H1 (cell line): ENCODE measurements at regions not wholly inside any gene's neighbourhood (a gene's known extent, or its start where the extent isn't known, plus 50 kb on each side); places are given as distances from the start of the nearest gene placed in this dataset.

Experiments used
- CTCF ChIA-PET: fragments of 300-600 bp; sonication (Branson Sonifier 250); formaldehyde crosslinking; loops from one replicate; lab custom pipeline; 2021; ENCODE audit not compliant: partially characterized antibody; lab: Charles Lee
- POLR2A ChIA-PET: fragments of 300-600 bp; sonication (Branson Sonifier 250); formaldehyde crosslinking; loops from one replicate; lab custom pipeline; 2021; ENCODE audit warnings: inconsistent platforms; ENCODE audit not compliant: partially characterized antibody; lab: Charles Lee
- DNase-seq, 2 experiments: peaks; one replicate each; pipeline versions ENCODE4 v3.0.0 to v3.0.0-alpha.2; 2010 to 2022; ENCODE audit warnings: low spot score in 2 of 2, low read depth in 1 of 2, mixed read lengths in 1 of 2
- FAIRE-seq: peaks from 2 replicates; lab custom pipeline; 2011; peaks lifted over from hg19 to GRCh38; lab: Jason Lieb, UNC
- H2AFZ ChIP-seq: 2 replicates; pipeline ENCODE4 v1.8.1; 2012; ENCODE audit warnings: low read length, inconsistent platforms
- H2AK5ac ChIP-seq: 2 replicates; pipeline ENCODE4 v1.6.1; 2013; ENCODE audit warnings: low read depth, low read length
- H2BK120ac ChIP-seq: replicated peaks from 2 replicates; pipeline ENCODE3; 2013; ENCODE audit warnings: low read depth, low read length, inconsistent platforms
- H2BK12ac ChIP-seq: 2 replicates; pipeline ENCODE4 v1.6.1; 2013; ENCODE audit warnings: low read depth, low read length
- H2BK15ac ChIP-seq: 2 replicates; pipeline ENCODE4 v1.6.1; 2013; ENCODE audit warnings: low read length
- H2BK20ac ChIP-seq: 2 replicates; pipeline ENCODE4 v1.6.1; 2013; ENCODE audit warnings: low read length
- H2BK5ac ChIP-seq: 2 replicates; pipeline ENCODE4 v1.6.1; 2013; ENCODE audit warnings: low read depth, low read length
- H3K14ac ChIP-seq: 2 replicates; pipeline ENCODE4 v1.6.1; 2013; ENCODE audit warnings: inconsistent platforms; ENCODE audit not compliant: insufficient read length
- H3K18ac ChIP-seq: 2 replicates; pipeline ENCODE4 v1.6.1; 2013; ENCODE audit warnings: low read length; ENCODE audit errors: extremely low read depth
- H3K23ac ChIP-seq: 2 replicates; pipeline ENCODE4 v1.6.1; 2013; ENCODE audit warnings: inconsistent platforms; ENCODE audit not compliant: insufficient read length
- H3K23me2 ChIP-seq: 2 replicates; pipeline ENCODE4 v1.6.1; 2013; ENCODE audit warnings: low read depth, low read length
- H3K27ac ChIP-seq: 2 replicates; pipeline ENCODE4 v1.6.1; 2011; ENCODE audit warnings: low read depth, low read length, inconsistent platforms
- H3K27me3 ChIP-seq, 4 experiments: replicated peaks in 1 of 4; 1 replicate in 1 of 4; 2 replicates in 3 of 4; pipeline versions ENCODE4 v1.6.1 to v1.8.1; 2011 to 2013; ENCODE audit warnings: low read length in 3 of 4, mild to moderate bottlenecking in 3 of 4, inconsistent platforms in 2 of 4, mixed read lengths in 2 of 4, moderate library complexity in 1 of 4; ENCODE audit not compliant: control insufficient read depth in 3 of 4, insufficient read depth in 3 of 4; ENCODE audit errors: extremely low read depth in 1 of 4
- H3K36me3 ChIP-seq, 4 experiments: 2 replicates each; pipeline versions ENCODE4 v1.6.1 to v1.8.1; 2011 to 2013; ENCODE audit warnings: mild to moderate bottlenecking in 4 of 4, low read length in 3 of 4, moderate library complexity in 2 of 4, control low read depth in 1 of 4, inconsistent platforms in 1 of 4; ENCODE audit not compliant: insufficient read depth in 4 of 4, control insufficient read depth in 2 of 4
- H3K4ac ChIP-seq: replicated peaks from 2 replicates; pipeline ENCODE3; 2013; ENCODE audit warnings: low read length, low read depth, mixed read lengths, inconsistent platforms; ENCODE audit not compliant: insufficient read length
- H3K4me1 ChIP-seq, 4 experiments: replicated peaks in 1 of 4; 1 replicate in 1 of 4; 2 replicates in 3 of 4; pipeline versions ENCODE4 v1.6.1 to v1.8.1; 2011 to 2013; ENCODE audit warnings: low read length in 3 of 4, inconsistent platforms in 2 of 4, mixed read lengths in 1 of 4; ENCODE audit not compliant: insufficient read depth in 4 of 4, control insufficient read depth in 3 of 4
- H3K4me2 ChIP-seq, 2 experiments: 2 replicates each; pipeline versions ENCODE4 v1.6.1 to v1.8.1; 2011 to 2013; ENCODE audit warnings: low read depth in 2 of 2, low read length in 2 of 2, control low read depth in 1 of 2, inconsistent platforms in 1 of 2, mild to moderate bottlenecking in 1 of 2; ENCODE audit not compliant: insufficient read depth in 1 of 2
- H3K4me3 ChIP-seq, 4 experiments: fragments of 200-600, 300-600 bp in 1 of 4; sonication (generic), shearing (Covaris generic), sonication (Bioruptor Twin) in 1 of 4; 2 replicates each; pipeline versions ENCODE4 v1.5.1 to v1.8.1; 2011 to 2016; ENCODE audit warnings: low read length in 4 of 4, low read depth in 3 of 4, control low read depth in 2 of 4, inconsistent platforms in 2 of 4, mild to moderate bottlenecking in 2 of 4, mixed read lengths in 1 of 4, moderate library complexity in 1 of 4; ENCODE audit not compliant: insufficient read depth in 2 of 4; ENCODE audit errors: extremely low read depth in 1 of 4
- H3K56ac ChIP-seq: replicated peaks from 2 replicates; pipeline ENCODE3; 2013; ENCODE audit warnings: low read depth, mild to moderate bottlenecking, mixed read lengths, low read length, inconsistent platforms; ENCODE audit not compliant: insufficient read length
- H3K79me1 ChIP-seq: 2 replicates; pipeline ENCODE4 v1.6.1; 2013; ENCODE audit warnings: low read depth, low read length, control low read depth
- H3K79me2 ChIP-seq, 2 experiments: 2 replicates each; pipeline versions ENCODE4 v1.6.1 to v1.8.1; 2012 to 2013; ENCODE audit warnings: low read length in 2 of 2, mild to moderate bottlenecking in 2 of 2, inconsistent platforms in 1 of 2; ENCODE audit not compliant: insufficient read depth in 2 of 2, control insufficient read depth in 1 of 2
- H3K9ac ChIP-seq, 4 experiments: replicated peaks in 1 of 4; 1 replicate in 1 of 4; 2 replicates in 3 of 4; pipeline versions ENCODE4 v1.6.1 to v1.8.1; 2011 to 2013; ENCODE audit warnings: low read depth in 3 of 4, low read length in 3 of 4, control low read depth in 2 of 4, mild to moderate bottlenecking in 2 of 4, moderate library complexity in 2 of 4, inconsistent platforms in 1 of 4; ENCODE audit errors: extremely low read depth in 1 of 4
- H3K9me3 ChIP-seq, 2 experiments: 2 replicates each; pipeline versions ENCODE4 v1.6.1 to v1.8.1; 2012 to 2013; ENCODE audit warnings: mild to moderate bottlenecking in 2 of 2, moderate library complexity in 2 of 2, control low read depth in 1 of 2, inconsistent platforms in 1 of 2, low read depth in 1 of 2, low read length in 1 of 2, mixed read lengths in 1 of 2; ENCODE audit not compliant: insufficient read depth in 2 of 2
- H4K20me1 ChIP-seq, 2 experiments: replicated peaks in 1 of 2; 2 replicates each; pipeline versions ENCODE3 to v1.8.1; 2011 to 2013; ENCODE audit warnings: inconsistent platforms in 2 of 2, low read length in 2 of 2, mild to moderate bottlenecking in 1 of 2; ENCODE audit not compliant: insufficient read depth in 2 of 2, control insufficient read depth in 1 of 2
- H4K5ac ChIP-seq: 2 replicates; pipeline ENCODE4 v1.6.1; 2013; ENCODE audit warnings: low read length, low read depth, mixed read lengths, inconsistent platforms; ENCODE audit not compliant: insufficient read length
- H4K8ac ChIP-seq: 2 replicates; pipeline ENCODE4 v1.8.0; 2013; ENCODE audit warnings: mild to moderate bottlenecking, moderate library complexity, low read length, inconsistent platforms; ENCODE audit not compliant: insufficient read depth; ENCODE audit errors: extremely low read depth
- H4K91ac ChIP-seq: replicated peaks from 2 replicates; pipeline ENCODE3; 2013; ENCODE audit warnings: low read length, mixed read lengths, inconsistent platforms; ENCODE audit not compliant: insufficient read length
- CHD2 ChIP-seq: IDR thresholded peaks from 2 replicates; pipeline ENCODE4 v1.6.1; 2012; ENCODE audit warnings: low read length, improper control_type of control experiment
- EZH2 ChIP-seq: fragments of 200-600 bp; sonication (generic); IDR thresholded peaks from 2 replicates; pipeline ENCODE4 v1.7.1; 2012; ENCODE audit warnings: low read depth, mild to moderate bottlenecking, moderate library complexity, low read length, inconsistent platforms; ENCODE audit not compliant: severe bottlenecking
- KDM5A ChIP-seq: fragments of 200-600 bp; IDR thresholded peaks from 2 replicates; pipeline ENCODE4 v1.7.1; 2012; ENCODE audit warnings: mild to moderate bottlenecking, low read length, inconsistent platforms, mixed read lengths
- MAX ChIP-seq: IDR thresholded peaks from 2 replicates; pipeline ENCODE4 v1.6.1; 2012; ENCODE audit warnings: inconsistent platforms
- NRF1 ChIP-seq: IDR thresholded peaks from 2 replicates; pipeline ENCODE4 v1.6.1; 2011; ENCODE audit warnings: mild to moderate bottlenecking, low read depth, low read length, improper control_type of control experiment
- POLR2AphosphoS5 ChIP-seq: IDR thresholded peaks from 2 replicates; pipeline ENCODE4 v1.6.1; 2011; ENCODE audit warnings: low read depth, low read length
- POU5F1 ChIP-seq: IDR thresholded peaks from 2 replicates; pipeline ENCODE4 v1.6.1; 2011; ENCODE audit warnings: low read depth, mild to moderate bottlenecking, low read length, moderate library complexity
- SIN3A ChIP-seq, 2 experiments: IDR thresholded peaks in 1 of 2; conservative IDR thresholded peaks in 1 of 2; 2 replicates each; pipeline ENCODE4 v1.6.1; 2011 to 2012; ENCODE audit warnings: low read length in 2 of 2, improper control_type of control experiment in 1 of 2, low read depth in 1 of 2, mild to moderate bottlenecking in 1 of 2
- SIRT6 ChIP-seq: IDR thresholded peaks from one replicate; pipeline ENCODE4 v1.7.1; 2012; ENCODE audit warnings: low read length, inconsistent platforms
- whole genome bisulfite sequencing, 2 experiments: shearing (Covaris generic) in 1 of 2; methylation state at CpG; one replicate each; pipeline versions ENCODE4 v1.1.6 to v1.1.7; 2013 to 2015; ENCODE audit warnings: low lambda C conversion rate in 2 of 2, mixed read lengths in 2 of 2, inconsistent platforms in 1 of 2, low coverage in 1 of 2, missing lambda C conversion rate in 1 of 2; ENCODE audit not compliant: insufficient replicate concordance in 2 of 2, insufficient coverage in 1 of 2, insufficient read length in 1 of 2; ENCODE audit errors: extremely low coverage in 1 of 2, missing lambda C conversion rate in 1 of 2; 5-methylcytosine and 5-hydroxymethylcytosine counted together
- TF ChIP-seq, protein P1 (sequence below): IDR thresholded peaks from 2 replicates; pipeline ENCODE4 v1.6.1; 2012; ENCODE audit warnings: low read length, inconsistent platforms

DNA sequence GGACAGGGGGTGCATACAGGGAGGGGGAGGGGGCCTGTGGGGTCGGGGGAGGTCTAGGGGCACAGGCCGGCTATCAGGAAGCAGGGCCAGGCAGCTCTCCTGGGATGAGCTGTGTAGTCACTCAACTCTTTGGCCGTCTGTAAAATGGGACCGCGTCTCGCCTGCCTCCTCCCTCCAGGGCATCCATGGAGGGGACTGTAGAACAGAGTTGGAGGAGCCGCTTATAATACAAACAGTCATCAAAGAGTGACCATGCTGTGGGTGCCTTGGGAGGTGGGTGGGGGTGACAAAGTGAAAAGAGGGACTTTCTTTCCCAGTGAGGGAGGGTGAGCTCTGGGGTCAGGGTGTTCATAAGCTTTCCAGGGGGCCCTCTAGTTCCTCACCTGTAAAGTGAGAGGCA, 169.6 kb upstream of the HAAO start:
- Histone ChIP-seq H2BK20ac (no peak overlapping the region), H3K4ac (no peak overlapping the region), H4K20me1 (no peaks in the 10 kb centered on the region), H3K9ac (no peak overlapping the region), H3K4me1 (peaks cover 3 to 22% (median 13%) of the 10 kb centered on the region in 4 experiments), H4K8ac (peak overlapping the region; percentile 73), H2BK5ac (no peak overlapping the region), H3K4me2 (no peak overlapping the region), H3K4me3 (no peak overlapping the region), H2BK12ac (no peak overlapping the region), H3K9me3 (no peaks in the 10 kb centered on the region), H2BK15ac (no peak overlapping the region), H3K56ac (no peak overlapping the region), H3K27ac (no peak overlapping the region), H4K5ac (no peak overlapping the region), H2AK5ac (no peak overlapping the region), H3K79me2 (no peaks in the 10 kb centered on the region), H3K23me2 (no peaks in the 10 kb centered on the region), H3K23ac (no peak overlapping the region), H3K18ac (no peak overlapping the region; the same call in 1 of the 2 replicates), H3K27me3 (peaks cover 0 to 3% (median under 1%) of the 10 kb centered on the region in 4 experiments; a peak in 1 of 7 replicates), H4K91ac (no peak overlapping the region), H2AFZ (no peak overlapping the region), H3K14ac (no peak overlapping the region), H2BK120ac (no peak overlapping the region), H3K79me1 (no peaks in the 10 kb centered on the region), H3K36me3 (no peaks in the 10 kb centered on the region)
- WGBS, 2 experiments = 85% methylated on average over 4 of the region's 7 CpGs; no CpG with 5 or more reads in 1 of the 2 experiments
- POLR2A ChIA-PET = interaction anchor here (1.5 to 2.0 kb wide), 2 partner anchors 9 to 12 kb away, joined by 4 read pairs; no protein-coding TSS in a partner anchor
- FAIRE-seq (no peak), DNase-seq (no peak)
- CTCF ChIA-PET = interaction anchor here (1.0 to 4.9 kb wide), 6 partner anchors 11 to 133 kb away, joined by 3 to 40 read pairs (median 4); no protein-coding TSS in a partner anchor
- TF ChIP-seq POU5F1 (no peak), CHD2 (no peak), NRF1 (no peak), KDM5A (no peak), SIN3A (conservative IDR thresholded peaks at IDR 0.05 in 1 of 2, IDR thresholded peaks at IDR 0.05 in 1 of 2; ENCODE audit: low read depth in 1 of 2, low read length in 2 of 2) (no peak), MAX (no peak), SIRT6 (no peak), POLR2AphosphoS5 (no peak), EZH2 (no peak)
- TF ChIP-seq, protein P1, sequence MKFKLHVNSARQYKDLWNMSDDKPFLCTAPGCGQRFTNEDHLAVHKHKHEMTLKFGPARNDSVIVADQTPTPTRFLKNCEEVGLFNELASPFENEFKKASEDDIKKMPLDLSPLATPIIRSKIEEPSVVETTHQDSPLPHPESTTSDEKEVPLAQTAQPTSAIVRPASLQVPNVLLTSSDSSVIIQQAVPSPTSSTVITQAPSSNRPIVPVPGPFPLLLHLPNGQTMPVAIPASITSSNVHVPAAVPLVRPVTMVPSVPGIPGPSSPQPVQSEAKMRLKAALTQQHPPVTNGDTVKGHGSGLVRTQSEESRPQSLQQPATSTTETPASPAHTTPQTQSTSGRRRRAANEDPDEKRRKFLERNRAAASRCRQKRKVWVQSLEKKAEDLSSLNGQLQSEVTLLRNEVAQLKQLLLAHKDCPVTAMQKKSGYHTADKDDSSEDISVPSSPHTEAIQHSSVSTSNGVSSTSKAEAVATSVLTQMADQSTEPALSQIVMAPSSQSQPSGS = no peak
